HEK293T (cell line): ENCODE measurements at regions not wholly inside any gene's neighbourhood (a gene's known extent, or its start where the extent isn't known, plus 50 kb on each side); places are given as distances from the start of the nearest gene placed in this dataset.

Source experiments
- CTCF ChIA-PET: fragments of 350-600 bp; formaldehyde crosslinking; extraction: SDS; loops from one replicate; lab custom pipeline; 2021; ENCODE audit warnings: antibody characterized with exemption, inconsistent platforms; lab: Yijun Ruan, JAX
- POLR2A ChIA-PET: fragments of 350-600 bp; formaldehyde crosslinking; extraction: SDS; loops from one replicate; lab custom pipeline; 2020; ENCODE audit warnings: antibody characterized with exemption, inconsistent platforms; lab: Yijun Ruan, JAX
- DNase-seq: peaks from one replicate; pipeline ENCODE4 v3.0.0; 2012; ENCODE audit warnings: mixed read lengths; ENCODE audit errors: extremely low spot score
- ARNT ChIP-seq: fragments of 450-650 bp; IDR thresholded peaks from 2 replicates; pipeline ENCODE4 v1.6.1; 2017; ENCODE audit warnings: mild to moderate bottlenecking
- BHLHE40 ChIP-seq: fragments of 450-650 bp; IDR thresholded peaks from 2 replicates; pipeline ENCODE4 v1.6.1; 2016; ENCODE audit warnings: mild to moderate bottlenecking, moderate library complexity, borderline replicate concordance
- CTBP1 ChIP-seq: fragments of 450-650 bp; IDR thresholded peaks from 2 replicates; pipeline ENCODE4 v1.6.1; 2016; ENCODE audit warnings: borderline replicate concordance
- ELF4 ChIP-seq: fragments of 450-650 bp; IDR thresholded peaks from 2 replicates; pipeline ENCODE4 v1.6.1; 2017; ENCODE audit warnings: antibody characterized with exemption
- FOXA1 ChIP-seq: fragments of 450-650 bp; IDR thresholded peaks from 2 replicates; pipeline ENCODE4 v1.6.1; 2016; ENCODE audit warnings: mild to moderate bottlenecking
- FOXK2 ChIP-seq: fragments of 450-650 bp; IDR thresholded peaks from 2 replicates; pipeline ENCODE4 v1.6.1; 2016; ENCODE audit warnings: mild to moderate bottlenecking
- FOXM1 ChIP-seq: fragments of 450-650 bp; IDR thresholded peaks from 2 replicates; pipeline ENCODE4 v1.6.1; 2017; ENCODE audit warnings: mild to moderate bottlenecking, borderline replicate concordance
- HDGF ChIP-seq: fragments of 450-650 bp; IDR thresholded peaks from 2 replicates; pipeline ENCODE4 v1.6.1; 2017; ENCODE audit warnings: antibody characterized with exemption, borderline replicate concordance
- L3MBTL2 ChIP-seq: fragments of 450-650 bp; conservative IDR thresholded peaks from 2 replicates; pipeline ENCODE4 v1.6.1; 2016; ENCODE audit warnings: mild to moderate bottlenecking
- LEF1 ChIP-seq: fragments of 450-650 bp; IDR thresholded peaks from 2 replicates; pipeline ENCODE4 v1.6.1; 2017; ENCODE audit warnings: mild to moderate bottlenecking, borderline replicate concordance
- NFRKB ChIP-seq: fragments of 450-650 bp; IDR thresholded peaks from 2 replicates; pipeline ENCODE4 v1.6.1; 2016; ENCODE audit warnings: mild to moderate bottlenecking, moderate library complexity
- SP1 ChIP-seq: fragments of 450-650 bp; IDR thresholded peaks from 2 replicates; pipeline ENCODE4 v1.6.1; 2017
- SUZ12 ChIP-seq: fragments of 450-650 bp; IDR thresholded peaks from 2 replicates; pipeline ENCODE4 v1.6.1; 2016; ENCODE audit warnings: mild to moderate bottlenecking
- TARDBP ChIP-seq: fragments of 450-650 bp; IDR thresholded peaks from 2 replicates; pipeline ENCODE4 v1.6.1; 2016
- ZNF384 ChIP-seq: fragments of 450-650 bp; IDR thresholded peaks from 2 replicates; pipeline ENCODE4 v1.6.1; 2016
- TF ChIP-seq, protein P1 (sequence below): fragments of 450-650 bp; IDR thresholded peaks from 2 replicates; pipeline ENCODE4 v1.6.1; 2016

DNA sequence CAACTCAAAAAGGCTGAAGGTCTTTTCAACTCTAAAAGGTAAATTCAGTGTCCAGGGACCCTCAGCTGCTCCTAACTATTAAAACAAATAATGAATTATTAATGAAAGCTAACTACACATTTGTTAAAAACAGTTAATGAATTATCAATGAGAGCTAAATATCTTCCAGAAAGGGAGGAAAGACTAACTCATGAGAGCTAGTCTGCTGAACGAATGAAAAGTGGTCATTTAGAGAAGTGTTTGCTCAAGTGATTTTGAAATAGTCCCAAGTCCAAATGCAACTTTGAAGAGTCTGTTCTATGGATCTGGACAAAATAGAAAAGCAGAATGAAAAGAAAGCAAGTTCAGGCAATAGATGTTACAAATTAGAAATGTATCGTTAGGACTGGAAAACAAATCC lies 133.9 kb upstream of the SPEF2 start:
- no peak for DNase-seq
- TF ChIP-seq TARDBP (no peak), L3MBTL2 (no peak), HDGF (no peak), LEF1 (no peak), CTBP1 (no peak), FOXA1 (no peak), NFRKB (no peak)
- ChIA-PET POLR2A (no interaction called here), CTCF (no interaction called here)

DNA sequence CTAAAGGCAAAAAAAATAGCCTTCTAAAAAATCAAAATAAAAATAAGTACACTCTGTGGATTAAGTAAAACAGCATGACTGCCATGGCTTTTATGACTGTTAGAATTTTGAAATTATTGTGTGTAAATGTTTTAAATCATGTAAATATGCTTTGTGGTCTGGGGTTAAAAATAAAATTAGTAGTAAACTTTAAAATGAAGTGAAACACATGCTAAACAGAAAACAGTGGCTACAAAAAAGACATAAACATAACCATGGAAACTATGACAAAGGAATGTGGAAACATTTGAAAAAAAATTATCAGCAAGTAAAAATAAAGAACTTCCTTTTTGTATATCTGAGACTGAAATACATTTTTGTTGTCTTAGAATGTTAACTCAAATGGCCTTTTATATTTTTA lies 134.5 kb upstream of the SPEF2 start:
- DNase-seq = no peak
- CTCF ChIA-PET = no interaction called here
- POLR2A ChIA-PET = no interaction called here
- TF ChIP-seq FOXM1 (no peak), CTBP1 (no peak), SP1 (no peak), FOXK2 (no peak), TARDBP (no peak), ELF4 (no peak), L3MBTL2 (no peak), LEF1 (no peak), NFRKB (no peak), HDGF (no peak), ZNF384 (no peak), BHLHE40 (no peak), ARNT (no peak)
- TF ChIP-seq, protein P1, sequence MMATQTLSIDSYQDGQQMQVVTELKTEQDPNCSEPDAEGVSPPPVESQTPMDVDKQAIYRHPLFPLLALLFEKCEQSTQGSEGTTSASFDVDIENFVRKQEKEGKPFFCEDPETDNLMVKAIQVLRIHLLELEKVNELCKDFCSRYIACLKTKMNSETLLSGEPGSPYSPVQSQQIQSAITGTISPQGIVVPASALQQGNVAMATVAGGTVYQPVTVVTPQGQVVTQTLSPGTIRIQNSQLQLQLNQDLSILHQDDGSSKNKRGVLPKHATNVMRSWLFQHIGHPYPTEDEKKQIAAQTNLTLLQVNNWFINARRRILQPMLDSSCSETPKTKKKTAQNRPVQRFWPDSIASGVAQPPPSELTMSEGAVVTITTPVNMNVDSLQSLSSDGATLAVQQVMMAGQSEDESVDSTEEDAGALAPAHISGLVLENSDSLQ = no peak

- ChIA-PET POLR2A (no interaction called here), CTCF (no interaction called here)
- TF ChIP-seq ARNT = no peak
- TF ChIP-seq, protein P1 = no peak
- TF ChIP-seq HDGF = no peak
- no peak for TF ChIP-seq ELF4
- no peak for TF ChIP-seq SP1
- TF ChIP-seq ZNF384 = no peak
- no peak for TF ChIP-seq FOXM1
- no peak for TF ChIP-seq SUZ12
- no peak for TF ChIP-seq BHLHE40
- no peak for TF ChIP-seq NFRKB
- no peak for TF ChIP-seq L3MBTL2
- no peak for TF ChIP-seq CTBP1
- no peak for TF ChIP-seq TARDBP
- no peak for TF ChIP-seq FOXK2
- TF ChIP-seq LEF1 = no peak
- no peak for TF ChIP-seq FOXA1
These were observed 135.4 kb upstream of the SPEF2 start for GRCh38 chr5:35482167-35482755.

DNA sequence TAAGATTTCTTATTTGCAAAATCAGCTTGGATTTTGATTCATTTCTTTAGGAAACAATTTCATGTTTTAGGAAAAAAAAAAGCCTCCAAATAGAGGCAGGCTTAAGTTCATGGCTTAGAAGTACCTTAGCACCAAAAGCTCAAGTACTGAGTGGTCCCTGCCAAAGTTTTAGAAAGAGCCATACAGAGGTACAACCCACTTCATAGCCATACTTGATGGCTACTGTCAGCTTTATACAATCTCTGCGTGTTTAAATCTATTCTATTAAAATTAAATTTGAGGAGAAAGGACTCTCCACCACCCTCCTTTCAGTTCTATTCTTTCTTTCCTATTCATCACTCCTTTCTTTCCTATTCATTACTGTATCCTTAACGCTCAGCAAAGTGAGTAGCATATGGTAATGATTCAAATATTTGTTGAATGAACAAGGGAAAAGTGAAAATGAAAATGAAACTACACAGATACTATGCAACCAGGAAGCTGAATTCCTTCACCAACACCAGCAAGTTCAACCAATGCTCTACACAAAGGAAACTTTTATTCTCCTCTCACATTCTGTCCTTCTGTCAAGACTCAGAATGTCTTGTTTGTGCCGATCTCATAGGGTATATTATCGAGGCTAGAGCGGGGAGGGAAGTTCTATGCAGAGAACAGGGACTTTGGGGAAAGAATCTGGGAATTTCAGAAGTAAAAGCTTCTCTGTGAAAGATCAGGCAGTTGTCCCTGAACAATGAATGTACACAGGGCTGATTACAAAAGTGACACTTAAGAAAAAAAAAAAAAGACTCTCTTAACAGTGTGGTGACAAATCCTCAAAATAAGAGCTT lies 138.6 kb upstream of the SPEF2 start:
- CTCF ChIA-PET = no interaction called here
- TF ChIP-seq BHLHE40 (no peak), LEF1 (no peak), SUZ12 (no peak), ELF4 (no peak), TARDBP (no peak), SP1 (no peak), CTBP1 (no peak), NFRKB (no peak), ZNF384 (no peak), HDGF (no peak), FOXM1 (no peak), ARNT (no peak), FOXA1 (no peak), L3MBTL2 (no peak), FOXK2 (no peak)
- TF ChIP-seq, protein P1 = no peak
- DNase-seq = no peak
- POLR2A ChIA-PET = no interaction called here

More at GRCh38 chr5:35482167-35482755, 135.4 kb upstream of the SPEF2 start:
- no peak for DNase-seq

DNA sequence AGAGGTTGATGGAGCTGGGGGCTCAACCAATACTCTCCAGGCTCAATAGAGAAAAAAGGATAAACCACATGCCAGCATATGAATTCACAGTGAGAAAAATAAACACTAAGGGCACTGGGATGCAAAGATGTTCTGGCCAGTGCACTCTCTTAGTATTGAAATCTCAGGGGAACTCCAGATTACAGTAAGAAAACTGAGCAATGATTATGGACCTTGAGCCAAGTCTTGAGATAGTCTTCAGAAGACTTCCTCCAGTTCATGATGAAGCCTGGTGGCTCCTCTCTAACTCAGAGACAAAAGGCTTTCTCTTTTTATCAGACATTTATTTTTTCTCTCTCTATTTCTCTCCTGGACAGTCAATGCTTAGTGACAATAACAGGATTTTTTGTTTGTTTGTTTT lies 139.8 kb upstream of the SPEF2 start:
- CTCF ChIA-PET = no interaction called here
- POLR2A ChIA-PET = no interaction called here
- TF ChIP-seq TARDBP (no peak), ELF4 (no peak), ARNT (no peak), CTBP1 (no peak), NFRKB (no peak)
- TF ChIP-seq, protein P1 = no peak

More for the DNA sequence above, 139.8 kb upstream of the SPEF2 start:
- DNase-seq = no peak
